Sigmoid colon (tissue), 6 donors: ENCODE measurements at regions not wholly inside any gene's neighbourhood (a gene's known extent, or its start where the extent isn't known, plus 50 kb on each side); places are given as distances from the start of the nearest gene placed in this dataset.
"Not testable (repeated sequence)": the region's sequence is repeated elsewhere in the genome, so short reads cannot be mapped to it uniquely, and the experiment has no call there.

ENCODE experiments used
- DNase-seq: peaks from one replicate; pipeline ENCODE4 v3.0.0-alpha.2; 2019
- H3K27ac ChIP-seq, 4 donors: fragments of 200-600 bp; sonication (generic); one replicate each; pipeline ENCODE4 v1.5.1; 2016 to 2019; ENCODE audit warnings: mild to moderate bottlenecking in 1 of 4
- H3K27me3 ChIP-seq, 3 donors: fragments of 200-600 bp; sonication (generic); one replicate each; pipeline ENCODE4 v1.5.1; 2019; ENCODE audit warnings: mild to moderate bottlenecking in 1 of 3
- H3K36me3 ChIP-seq, 4 donors: fragments of 200-600 bp; sonication (generic); one replicate each; pipeline ENCODE4 v1.5.1; 2016 to 2019
- H3K4me1 ChIP-seq, 4 donors: fragments of 200-600 bp; sonication (generic); one replicate each; pipeline ENCODE4 v1.5.1; 2017 to 2019
- H3K4me3 ChIP-seq, 4 donors: fragments of 200-600 bp; sonication (generic); one replicate each; pipeline ENCODE4 v1.5.1; 2017 to 2019; ENCODE audit warnings: mild to moderate bottlenecking in 2 of 4, moderate library complexity in 1 of 4
- H3K9me3 ChIP-seq, 4 donors: fragments of 200-600 bp in 3 of 4; sonication (generic) in 3 of 4; one replicate each; pipeline versions ENCODE4 v1.5.1 to v1.6.1; 2013 to 2019
- CTCF ChIP-seq, 4 experiments: fragments of 450-650 bp in 3 of 4; fragments of 200-600 bp in 1 of 4; IDR thresholded peaks; one replicate each; pipeline ENCODE4 v1.5.1; 2016 to 2019; ENCODE audit warnings: antibody characterized with exemption in 4 of 4, mild to moderate bottlenecking in 3 of 4, moderate library complexity in 2 of 4
- EP300 ChIP-seq, 4 donors: sonication (generic); formaldehyde crosslinking; IDR thresholded peaks; one replicate each; pipeline ENCODE4 v1.6.1; 2017; ENCODE audit warnings: antibody characterized with exemption in 4 of 4
- POLR2A ChIP-seq, 2 donors: fragments of 450-650 bp; IDR thresholded peaks; one replicate each; pipeline ENCODE4 v1.6.1; 2016; ENCODE audit warnings: antibody characterized with exemption in 2 of 2, mild to moderate bottlenecking in 2 of 2, moderate library complexity in 2 of 2
- POLR2AphosphoS5 ChIP-seq, 4 donors: sonication (generic); formaldehyde crosslinking; IDR thresholded peaks; one replicate each; pipeline ENCODE4 v1.6.1; 2017; ENCODE audit warnings: antibody characterized with exemption in 4 of 4
- WGBS, 2 donors: extraction: QIAGEN DNeasy Blood & Tissue Kit; methylation state at CpG; one replicate each; pipeline ENCODE4 v1.1.7; 2013; 5-methylcytosine and 5-hydroxymethylcytosine counted together
- intact Hi-C: fragments of 100-400 bp; cut with DNase I; formaldehyde crosslinking; loops from one replicate; pipeline ENCODE4 v1.15.1; 2023
- donor health status: healthy with polysubstance abuse.
- donor health status: healthy.

GRCh38 chr5:124511791-124512190, 234.6 kb downstream of the ZNF608 start:
- no peak overlapping the region for H3K4me3 ChIP-seq
- H3K9me3 ChIP-seq: no peaks in the 10 kb centered on the region
- no peak overlapping the region for H3K27ac ChIP-seq
- H3K4me1 ChIP-seq: peaks cover 0 to 22% (median 17%) of the 10 kb centered on the region in 4 donors
- no peaks in the 10 kb centered on the region for H3K27me3 ChIP-seq
- no peaks in the 10 kb centered on the region for H3K36me3 ChIP-seq
- intact Hi-C loops: no loop called here
- DNase-seq: no peak
- TF ChIP-seq POLR2AphosphoS5 (IDR thresholded peaks at IDR 0.05) (no peak), POLR2A (IDR thresholded peaks at IDR 0.05) (no peak), EP300 (IDR thresholded peaks at IDR 0.05) (no peak), CTCF (IDR thresholded peaks at IDR 0.05) (no peak)

- Histone ChIP-seq H3K9me3 (no peaks in the 10 kb centered on the region), H3K4me1 (peaks cover 0 to 9% (median 3%) of the 10 kb centered on the region in 4 donors), H3K27ac (no peak overlapping the region), H3K4me3 (no peak overlapping the region), H3K36me3 (no peaks in the 10 kb centered on the region), H3K27me3 (no peaks in the 10 kb centered on the region)
- no peak for TF ChIP-seq CTCF (IDR thresholded peaks at IDR 0.05)
- no peak for TF ChIP-seq EP300 (IDR thresholded peaks at IDR 0.05)
- TF ChIP-seq POLR2AphosphoS5 (IDR thresholded peaks at IDR 0.05): no peak
- TF ChIP-seq POLR2A (IDR thresholded peaks at IDR 0.05): no peak
- intact Hi-C loops: no loop called here
- DNase-seq: no peak
- 96 to 98% methylated on average over 2 of the region's 2 CpGs for WGBS, 2 donors
Measured at GRCh38 chr5:124507688-124508087, 238.8 kb downstream of the ZNF608 start.

GRCh38 chr5:124504081-124504916, 242.1 kb downstream of the ZNF608 start:
- WGBS, 2 donors: 76 to 92% methylated on average over 4 of the region's 4 CpGs
- no peaks in the 10 kb centered on the region for H3K36me3 ChIP-seq
- H3K27ac ChIP-seq: no peak overlapping the region
- no peaks in the 10 kb centered on the region for H3K4me1 ChIP-seq
- H3K27me3 ChIP-seq: no peaks in the 10 kb centered on the region
- intact Hi-C loops: no loop called here
- TF ChIP-seq POLR2AphosphoS5 (IDR thresholded peaks at IDR 0.05) (no peak), CTCF (IDR thresholded peaks at IDR 0.05) (no peak), EP300 (IDR thresholded peaks at IDR 0.05) (no peak), POLR2A (IDR thresholded peaks at IDR 0.05) (no peak)
- H3K9me3 ChIP-seq: no peaks in the 10 kb centered on the region
- H3K4me3 ChIP-seq: no peak overlapping the region
- DNase-seq: no peak

- H3K36me3 ChIP-seq: no peaks in the 10 kb centered on the region
- H3K27ac ChIP-seq: no peak overlapping the region
- WGBS, 2 donors: 65 to 83% methylated on average over 5 of the region's 5 CpGs
- no peaks in the 10 kb centered on the region for H3K9me3 ChIP-seq
- intact Hi-C loops: no loop called here
- H3K27me3 ChIP-seq: no peaks in the 10 kb centered on the region
- H3K4me1 ChIP-seq: no peaks in the 10 kb centered on the region
- H3K4me3 ChIP-seq: no peak overlapping the region
- TF ChIP-seq EP300 (IDR thresholded peaks at IDR 0.05): no peak
- TF ChIP-seq POLR2A (IDR thresholded peaks at IDR 0.05): no peak
- no peak for TF ChIP-seq POLR2AphosphoS5 (IDR thresholded peaks at IDR 0.05)
- no peak for TF ChIP-seq CTCF (IDR thresholded peaks at IDR 0.05)
- DNase-seq: no peak
Measured at GRCh38 chr5:124502551-124502950, 243.9 kb downstream of the ZNF608 start.

GRCh38 chr5:124499818-124500217, 246.6 kb downstream of the ZNF608 start:
- intact Hi-C loops, H3K27me3 ChIP-seq, H3K4me3 ChIP-seq, H3K36me3 ChIP-seq, H3K4me1 ChIP-seq, H3K27ac ChIP-seq, H3K9me3 ChIP-seq, DNase-seq: not testable (repeated sequence)
- 93 to 94% methylated on average over 4 of the region's 5 CpGs for WGBS, 2 donors

GRCh38 chr5:124496968-124497367, 249.5 kb downstream of the ZNF608 start:
- H3K4me1 ChIP-seq, H3K27ac ChIP-seq, intact Hi-C loops, H3K9me3 ChIP-seq, H3K27me3 ChIP-seq, H3K4me3 ChIP-seq, DNase-seq, H3K36me3 ChIP-seq: not testable (repeated sequence)
- WGBS, 2 donors: 17 to 67% methylated on average over 4 of the region's 4 CpGs
